GM23248 (cell line): ENCODE measurements at regions not wholly inside any gene's neighbourhood (a gene's known extent, or its start where the extent isn't known, plus 50 kb on each side); places are given as distances from the start of the nearest gene placed in this dataset.

Experiments
- EZH2 ChIP-seq: fragments of 200-600 bp; sonication (generic); IDR thresholded peaks from 2 replicates; pipeline ENCODE4 v1.6.1; 2018; ENCODE audit warnings: antibody characterized with exemption, mild to moderate bottlenecking; ENCODE audit not compliant: insufficient read depth, poor library complexity, severe bottlenecking
- EZH2phosphoT487 ChIP-seq: fragments of 200-600 bp; sonication (generic); IDR thresholded peaks from 2 replicates; pipeline ENCODE4 v1.6.1; 2018; ENCODE audit warnings: antibody characterized with exemption, moderate library complexity, mild to moderate bottlenecking, low read depth; ENCODE audit not compliant: insufficient read depth

DNA sequence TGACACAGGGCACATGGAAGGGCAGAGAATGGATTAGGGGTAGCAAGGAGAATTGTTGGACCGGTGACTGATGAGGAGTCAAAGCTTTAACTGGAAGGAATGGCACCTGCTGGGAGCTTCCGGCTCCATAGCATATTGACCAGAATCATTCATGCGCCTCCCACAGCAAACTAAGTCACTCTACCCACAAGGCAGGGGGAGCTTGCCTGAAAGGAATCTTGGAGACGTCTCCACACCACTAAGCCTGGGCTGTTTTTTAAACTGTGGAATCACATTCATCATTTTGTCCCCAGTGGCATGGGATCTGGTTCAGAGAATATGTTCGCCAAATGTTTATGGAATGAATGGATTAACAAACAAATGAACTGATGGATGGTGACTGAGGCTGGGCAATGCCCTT, 57.0 kb upstream of the ITGA11 start:
- TF ChIP-seq EZH2 (no peak), EZH2phosphoT487 (no peak)
